Stimulated activated CD4-positive, alpha-beta T cell treated with anti-CD3 and anti-CD28 coated beads, Interleukin-4, amount 100 ng/mL, for 4 hours (primary cell): ENCODE measurements at regions not wholly inside any gene's neighbourhood (a gene's known extent, or its start where the extent isn't known, plus 50 kb on each side); places are given as distances from the start of the nearest gene placed in this dataset.

Source experiments
- DNase-seq, 2 experiments: peaks; one replicate each; pipeline ENCODE4 v3.0.0-alpha.2; 2020

GRCh38 chr10:113376428-113376827 is 176.4 kb upstream of the HABP2 start:
- DNase-seq = no peak

- DNase-seq = no peak
Observed at GRCh38 chr10:113379091-113379490, 173.8 kb upstream of the HABP2 start.

- DNase-seq = no peak
Observed at GRCh38 chr10:113381416-113381815, 171.4 kb upstream of the HABP2 start.

- peak in 1 of 2 experiments; percentile 5 for DNase-seq
Observed at GRCh38 chr10:113381981-113382509, 170.8 kb upstream of the HABP2 start.

- no peak for DNase-seq
Observed at GRCh38 chr10:113382691-113383090, 170.2 kb upstream of the HABP2 start.

- DNase-seq = no peak
Observed at GRCh38 chr10:113384181-113384580, 168.7 kb upstream of the HABP2 start.

GRCh38 chr10:113385021-113385999 is 167.5 kb upstream of the HABP2 start:
- DNase-seq = peak; percentile 18 to 35

GRCh38 chr10:113386005-113386404 is 166.8 kb upstream of the HABP2 start:
- no peak for DNase-seq

- no peak for DNase-seq
Observed at GRCh38 chr10:113389969-113390368, 162.9 kb upstream of the HABP2 start.

- no peak for DNase-seq
Observed at GRCh38 chr10:113390896-113391295, 162.0 kb upstream of the HABP2 start.

GRCh38 chr10:113397047-113397446 is 155.8 kb upstream of the HABP2 start:
- no peak for DNase-seq

- no peak for DNase-seq
Observed at GRCh38 chr10:113399065-113399464, 153.8 kb upstream of the HABP2 start.

GRCh38 chr10:113402602-113403001 is 150.3 kb upstream of the HABP2 start:
- DNase-seq = no peak

- DNase-seq = no peak
Observed at GRCh38 chr10:113407218-113407617, 145.6 kb upstream of the HABP2 start.

- DNase-seq = no peak
Observed at GRCh38 chr10:113409175-113409574, 143.7 kb upstream of the HABP2 start.

- no peak for DNase-seq
Observed at GRCh38 chr10:113410618-113411017, 142.2 kb upstream of the HABP2 start.

- DNase-seq = no peak
Observed at GRCh38 chr10:113411456-113411855, 141.4 kb upstream of the HABP2 start.

- no peak for DNase-seq
Observed at GRCh38 chr10:113412161-113412560, 140.7 kb upstream of the HABP2 start.

GRCh38 chr10:113414543-113414942 is 138.3 kb upstream of the HABP2 start:
- no peak for DNase-seq

GRCh38 chr10:113415246-113415645 is 137.6 kb upstream of the HABP2 start:
- DNase-seq = no peak

- DNase-seq = no peak
Observed at GRCh38 chr10:113420057-113420732, 132.7 kb upstream of the HABP2 start.

- DNase-seq = no peak
Observed at GRCh38 chr10:113420733-113421675, 131.8 kb upstream of the HABP2 start.

GRCh38 chr10:113422371-113422770 is 130.5 kb upstream of the HABP2 start:
- DNase-seq = no peak
